GM18907 (cell line): ENCODE measurements at regions not wholly inside any gene's neighbourhood (a gene's known extent, or its start where the extent isn't known, plus 50 kb on each side); places are given as distances from the start of the nearest gene placed in this dataset.
"Not testable (repeated sequence)": the region's sequence is repeated elsewhere in the genome, so short reads cannot be mapped to it uniquely, and the experiment has no call there.

Experiments
- ATAC-seq: cut with Tn5 transposase; IDR thresholded peaks from one replicate; pipeline ENCODE4 v1.9.1; 2021; ENCODE audit warnings: mild to moderate bottlenecking, moderate library complexity; ENCODE audit not compliant: unreplicated experiment

GRCh38 chr2:215799194-215799593, 214.2 kb downstream of the MREG start:
- ATAC-seq, result no peak

- ATAC-seq, result no peak
These were observed 215.7 kb downstream of the MREG start for GRCh38 chr2:215797676-215798075.

GRCh38 chr2:215796140-215796855, 217.1 kb downstream of the MREG start:
- no peak for ATAC-seq

GRCh38 chr2:215794829-215795546, 218.4 kb downstream of the MREG start:
- no peak for ATAC-seq

- no peak for ATAC-seq
These were observed 219.4 kb downstream of the MREG start for GRCh38 chr2:215793747-215794595.

GRCh38 chr2:215791481-215791937, 221.8 kb downstream of the MREG start:
- ATAC-seq, result no peak

- ATAC-seq, result no peak
These were observed 222.6 kb downstream of the MREG start for GRCh38 chr2:215790523-215791421.

- no peak for ATAC-seq
These were observed 225.7 kb downstream of the MREG start for GRCh38 chr2:215787565-215788178.

GRCh38 chr2:215787025-215787424, 226.3 kb downstream of the MREG start:
- ATAC-seq, result no peak

- no peak for ATAC-seq
These were observed 229.0 kb downstream of the MREG start for GRCh38 chr2:215784371-215784783.

GRCh38 chr2:215783640-215784039, 229.7 kb downstream of the MREG start:
- ATAC-seq, result not testable (repeated sequence)

GRCh38 chr2:215782965-215783364, 230.4 kb downstream of the MREG start:
- no peak for ATAC-seq

GRCh38 chr2:215782295-215782694, 231.1 kb downstream of the MREG start:
- no peak for ATAC-seq

GRCh38 chr2:215780907-215781685, 232.3 kb downstream of the MREG start:
- no peak for ATAC-seq

GRCh38 chr2:215780313-215780712, 233.0 kb downstream of the MREG start:
- ATAC-seq, result no peak

GRCh38 chr2:215779912-215780311, 233.4 kb downstream of the MREG start:
- no peak for ATAC-seq

- no peak for ATAC-seq
These were observed 235.8 kb downstream of the MREG start for GRCh38 chr2:215777465-215778044.

- no peak for ATAC-seq
These were observed 238.2 kb downstream of the MREG start for GRCh38 chr2:215775106-215775505.

- no peak for ATAC-seq
These were observed 239.6 kb downstream of the MREG start for GRCh38 chr2:215773728-215774127.
